ENCODE measurements at regions not wholly inside any gene's neighbourhood (a gene's known extent, or its start where the extent isn't known, plus 50 kb on each side); places are given as distances from the start of the nearest gene placed in this dataset.

- no peak overlapping the region for H3K4me3 Mint-ChIP-seq
- H3K27ac Mint-ChIP-seq = no peak overlapping the region
- peaks cover 10% of the 10 kb centered on the region for H3K27me3 Mint-ChIP-seq (ENCODE audit: low read depth)
- H3K4me1 Mint-ChIP-seq = no peaks in the 10 kb centered on the region
- POLR2A ChIA-PET = no interaction called here
- ATAC-seq (no peak), DNase-seq (ENCODE audit: low spot score) (no peak)
- no peak for TF ChIP-seq PRDM15 (CRISPR knock-in tag; IDR thresholded peaks at IDR 0.05)
- TF ChIP-seq NFE2L1 (CRISPR knock-in tag; IDR thresholded peaks at IDR 0.05) = no peak
- TF ChIP-seq ETV6 (CRISPR knock-in tag; IDR thresholded peaks at IDR 0.05) = no peak
- TF ChIP-seq ZNF532 (CRISPR knock-in tag; IDR thresholded peaks at IDR 0.05; ENCODE audit: borderline replicate concordance) = no peak
- no peak for TF ChIP-seq RORB (CRISPR knock-in tag; IDR thresholded peaks at IDR 0.05)
- TF ChIP-seq TEAD4 (CRISPR knock-in tag; IDR thresholded peaks at IDR 0.05) = no peak
- no peak for TF ChIP-seq ZNF121 (CRISPR knock-in tag; IDR thresholded peaks at IDR 0.05)
- TF ChIP-seq, protein P1, sequence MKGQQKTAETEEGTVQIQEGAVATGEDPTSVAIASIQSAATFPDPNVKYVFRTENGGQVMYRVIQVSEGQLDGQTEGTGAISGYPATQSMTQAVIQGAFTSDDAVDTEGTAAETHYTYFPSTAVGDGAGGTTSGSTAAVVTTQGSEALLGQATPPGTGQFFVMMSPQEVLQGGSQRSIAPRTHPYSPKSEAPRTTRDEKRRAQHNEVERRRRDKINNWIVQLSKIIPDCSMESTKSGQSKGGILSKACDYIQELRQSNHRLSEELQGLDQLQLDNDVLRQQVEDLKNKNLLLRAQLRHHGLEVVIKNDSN (CRISPR knock-in tag; IDR thresholded peaks at IDR 0.05) = no peak
- TF ChIP-seq RELA (CRISPR knock-in tag; IDR thresholded peaks at IDR 0.05; ENCODE audit: borderline replicate concordance) = no peak
- TF ChIP-seq GTF2I (CRISPR knock-in tag; conservative IDR thresholded peaks at IDR 0.05) = no peak
- TF ChIP-seq, protein P2, sequence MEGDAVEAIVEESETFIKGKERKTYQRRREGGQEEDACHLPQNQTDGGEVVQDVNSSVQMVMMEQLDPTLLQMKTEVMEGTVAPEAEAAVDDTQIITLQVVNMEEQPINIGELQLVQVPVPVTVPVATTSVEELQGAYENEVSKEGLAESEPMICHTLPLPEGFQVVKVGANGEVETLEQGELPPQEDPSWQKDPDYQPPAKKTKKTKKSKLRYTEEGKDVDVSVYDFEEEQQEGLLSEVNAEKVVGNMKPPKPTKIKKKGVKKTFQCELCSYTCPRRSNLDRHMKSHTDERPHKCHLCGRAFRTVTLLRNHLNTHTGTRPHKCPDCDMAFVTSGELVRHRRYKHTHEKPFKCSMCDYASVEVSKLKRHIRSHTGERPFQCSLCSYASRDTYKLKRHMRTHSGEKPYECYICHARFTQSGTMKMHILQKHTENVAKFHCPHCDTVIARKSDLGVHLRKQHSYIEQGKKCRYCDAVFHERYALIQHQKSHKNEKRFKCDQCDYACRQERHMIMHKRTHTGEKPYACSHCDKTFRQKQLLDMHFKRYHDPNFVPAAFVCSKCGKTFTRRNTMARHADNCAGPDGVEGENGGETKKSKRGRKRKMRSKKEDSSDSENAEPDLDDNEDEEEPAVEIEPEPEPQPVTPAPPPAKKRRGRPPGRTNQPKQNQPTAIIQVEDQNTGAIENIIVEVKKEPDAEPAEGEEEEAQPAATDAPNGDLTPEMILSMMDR (IDR thresholded peaks at IDR 0.05) = no peak
- TF ChIP-seq NR2C2 (CRISPR knock-in tag; IDR thresholded peaks at IDR 0.05) = no peak
- TF ChIP-seq ARID4B (CRISPR knock-in tag; IDR thresholded peaks at IDR 0.05; ENCODE audit: borderline replicate concordance) = no peak
- TF ChIP-seq, protein P3, sequence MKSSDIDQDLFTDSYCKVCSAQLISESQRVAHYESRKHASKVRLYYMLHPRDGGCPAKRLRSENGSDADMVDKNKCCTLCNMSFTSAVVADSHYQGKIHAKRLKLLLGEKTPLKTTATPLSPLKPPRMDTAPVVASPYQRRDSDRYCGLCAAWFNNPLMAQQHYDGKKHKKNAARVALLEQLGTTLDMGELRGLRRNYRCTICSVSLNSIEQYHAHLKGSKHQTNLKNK (CRISPR knock-in tag; IDR thresholded peaks at IDR 0.05) = no peak
- no peak for TF ChIP-seq ZNF425 (CRISPR knock-in tag; conservative IDR thresholded peaks at IDR 0.05)
- no peak for TF ChIP-seq ZNF396 (CRISPR knock-in tag; IDR thresholded peaks at IDR 0.05; ENCODE audit: borderline replicate concordance)
- CTCF ChIA-PET = no interaction called here
- peaks cover 21% of the 10 kb centered on the region for H3K36me3 Mint-ChIP-seq
- H3K9me3 Mint-ChIP-seq = peaks cover 50% of the 10 kb centered on the region
Observed at GRCh38 chr15:92533298-92533697, 122.3 kb downstream of the FAM174B start.

Data from WTC11 (cell line).